ENCODE measurements at regions not wholly inside any gene's neighbourhood (a gene's known extent, or its start where the extent isn't known, plus 50 kb on each side); places are given as distances from the start of the nearest gene placed in this dataset.
"Not testable (repeated sequence)": the region's sequence is repeated elsewhere in the genome, so short reads cannot be mapped to it uniquely, and the experiment has no call there.

- DNase-seq (ENCODE audit: low read depth): no peak
Measured at GRCh38 chr3:30297112-30297511, 309.3 kb upstream of the TGFBR2 start.

DNA sequence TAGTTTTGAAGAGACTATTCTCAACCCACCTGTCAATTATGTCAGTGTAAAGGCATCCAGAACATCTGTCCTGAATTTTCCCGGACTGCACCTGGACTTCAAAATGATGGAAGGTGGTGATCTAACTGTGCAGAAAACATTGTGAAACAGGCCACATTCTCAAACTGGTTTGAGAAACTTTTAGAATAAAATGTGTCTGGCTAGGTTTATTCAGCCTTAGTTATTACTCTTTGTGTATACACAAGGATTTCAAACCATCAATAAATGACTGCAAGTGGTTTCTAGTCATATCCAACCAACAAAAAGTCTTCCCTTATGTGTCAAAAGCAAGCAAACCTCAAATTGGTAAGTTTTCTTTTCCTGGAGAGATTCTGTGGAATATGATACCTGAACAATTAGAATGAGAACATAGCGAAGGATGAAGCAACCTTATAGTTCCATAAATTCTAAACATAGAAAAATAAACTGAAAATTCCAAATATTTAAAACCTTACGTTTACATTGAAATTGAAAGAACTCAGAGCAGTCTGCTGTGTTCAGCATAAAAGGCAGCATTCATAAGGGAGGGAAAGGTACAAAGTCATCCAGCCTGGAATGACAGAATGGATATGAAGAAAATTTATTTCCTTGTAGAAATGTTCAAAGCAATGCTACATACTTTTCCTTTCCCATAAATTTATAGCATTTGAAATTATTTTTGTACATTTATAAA lies 306.6 kb upstream of the TGFBR2 start:
- peak; percentile 58 for DNase-seq (ENCODE audit: low read depth)

- no peak for DNase-seq (ENCODE audit: low read depth)
Measured at GRCh38 chr3:30300809-30301208, 305.6 kb upstream of the TGFBR2 start.

DNA sequence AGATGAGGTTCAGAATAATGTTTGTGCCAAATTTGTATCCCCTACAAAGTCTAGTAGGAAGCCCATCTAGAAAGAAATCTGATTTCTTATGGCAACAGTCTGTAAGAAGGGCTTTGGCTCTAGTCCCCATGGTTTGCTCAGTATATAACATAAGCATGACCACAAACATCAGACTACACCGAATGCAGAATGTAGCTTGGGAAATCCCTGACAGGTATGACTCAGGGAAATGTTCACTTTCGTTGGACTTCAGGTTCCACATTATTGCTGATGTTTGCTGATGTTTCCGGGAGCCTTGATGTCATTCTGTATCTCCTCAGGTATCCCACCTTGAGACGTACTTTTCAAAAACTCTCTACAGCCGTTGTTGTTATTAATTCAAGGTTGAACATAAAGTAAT lies 304.4 kb upstream of the TGFBR2 start:
- DNase-seq (ENCODE audit: low read depth): peak; percentile 54

DNA sequence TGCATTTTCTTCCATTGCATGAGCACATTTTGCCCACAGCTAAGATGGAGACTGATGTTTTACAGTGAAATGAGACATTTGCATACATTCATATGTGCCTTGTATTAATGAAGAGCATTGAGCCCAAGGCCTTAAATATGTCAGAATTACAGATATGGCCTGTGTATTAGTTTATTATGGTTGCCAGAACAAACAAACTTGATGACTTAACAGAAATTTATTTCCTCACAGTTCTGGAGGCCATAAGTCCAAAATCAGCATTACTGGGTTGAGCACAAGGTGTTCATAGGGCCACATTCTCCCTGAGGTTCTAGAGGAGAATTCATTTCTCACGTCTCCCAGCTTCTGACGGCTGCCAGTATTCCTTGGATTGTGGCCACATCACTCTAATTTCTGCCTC lies 302.6 kb upstream of the TGFBR2 start:
- DNase-seq (ENCODE audit: low read depth): no peak

- DNase-seq (ENCODE audit: low read depth): peak; percentile 44
Measured at GRCh38 chr3:30305021-30305420, 301.4 kb upstream of the TGFBR2 start.

- no peak for DNase-seq (ENCODE audit: low read depth)
Measured at GRCh38 chr3:30306896-30307295, 299.5 kb upstream of the TGFBR2 start.

DNA sequence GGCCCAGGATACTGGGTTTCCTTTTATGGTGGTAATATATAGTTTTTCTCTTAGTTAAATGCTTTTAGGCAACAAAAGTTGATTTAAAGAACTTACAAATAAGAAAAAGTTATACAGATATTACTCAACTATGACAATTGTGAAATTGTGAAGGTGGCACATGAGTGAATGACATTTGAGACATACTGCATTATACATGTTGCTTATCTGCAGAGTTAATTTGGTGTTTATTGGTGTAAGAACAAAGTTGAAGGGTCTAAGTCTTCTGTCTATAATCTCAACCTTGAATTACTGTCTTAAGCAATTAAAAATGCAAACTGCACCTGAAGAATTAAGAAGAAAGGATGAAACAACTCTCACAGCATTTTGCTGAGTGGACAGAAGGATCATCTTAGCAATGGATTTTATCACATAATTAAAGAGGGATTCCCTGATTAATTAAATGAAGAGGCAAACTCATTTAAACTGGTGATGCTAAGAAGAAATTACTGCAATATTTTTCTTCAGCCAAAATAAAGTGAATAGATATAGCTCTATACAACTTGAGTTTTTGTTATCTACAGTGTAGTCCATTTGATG lies 298.9 kb upstream of the TGFBR2 start:
- no peak for DNase-seq (ENCODE audit: low read depth)

DNA sequence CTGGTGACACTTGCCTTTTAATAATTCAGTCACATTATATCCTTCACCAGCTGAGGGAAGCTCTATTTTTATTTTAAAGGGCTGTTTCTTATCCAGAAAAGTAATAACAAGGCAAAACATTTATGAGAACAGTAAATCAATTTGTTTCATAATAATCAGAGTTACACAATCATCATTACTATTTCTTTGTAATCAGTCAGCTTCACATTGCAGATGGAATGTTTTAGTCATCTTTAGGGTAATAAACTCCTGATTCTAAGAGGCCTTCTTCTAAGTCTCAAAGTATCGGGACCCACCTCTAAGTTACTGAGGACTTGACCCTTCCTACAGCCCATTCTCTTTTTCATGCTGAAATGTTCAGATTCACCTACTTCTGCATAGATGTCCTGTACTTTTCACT lies 298.3 kb upstream of the TGFBR2 start:
- DNase-seq (ENCODE audit: low read depth): peak; percentile 76

- DNase-seq (ENCODE audit: low read depth): peak; percentile 90
Measured at GRCh38 chr3:30309961-30310954, 296.1 kb upstream of the TGFBR2 start.

GRCh38 chr3:30311781-30312180 lies 294.6 kb upstream of the TGFBR2 start:
- DNase-seq (ENCODE audit: low read depth): no peak

DNA sequence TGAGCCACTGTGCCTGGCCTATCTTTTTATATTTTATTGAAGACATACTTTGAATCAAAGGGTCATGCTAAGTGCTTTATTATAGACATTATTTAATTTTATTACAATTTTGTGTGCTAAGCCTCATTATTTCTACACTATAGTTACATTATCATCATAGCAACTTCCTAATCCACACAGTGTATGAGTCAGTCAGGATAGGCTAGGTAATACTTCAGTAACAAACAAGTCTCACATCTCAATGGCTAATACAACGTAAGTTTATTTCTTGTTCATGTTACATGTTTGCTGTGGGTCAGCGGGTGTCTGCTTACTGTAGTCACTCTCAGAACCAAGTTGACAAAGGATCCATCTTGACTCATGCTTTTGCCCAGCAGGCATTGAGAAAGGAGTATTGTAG lies 292.6 kb upstream of the TGFBR2 start:
- no peak for DNase-seq (ENCODE audit: low read depth)

DNA sequence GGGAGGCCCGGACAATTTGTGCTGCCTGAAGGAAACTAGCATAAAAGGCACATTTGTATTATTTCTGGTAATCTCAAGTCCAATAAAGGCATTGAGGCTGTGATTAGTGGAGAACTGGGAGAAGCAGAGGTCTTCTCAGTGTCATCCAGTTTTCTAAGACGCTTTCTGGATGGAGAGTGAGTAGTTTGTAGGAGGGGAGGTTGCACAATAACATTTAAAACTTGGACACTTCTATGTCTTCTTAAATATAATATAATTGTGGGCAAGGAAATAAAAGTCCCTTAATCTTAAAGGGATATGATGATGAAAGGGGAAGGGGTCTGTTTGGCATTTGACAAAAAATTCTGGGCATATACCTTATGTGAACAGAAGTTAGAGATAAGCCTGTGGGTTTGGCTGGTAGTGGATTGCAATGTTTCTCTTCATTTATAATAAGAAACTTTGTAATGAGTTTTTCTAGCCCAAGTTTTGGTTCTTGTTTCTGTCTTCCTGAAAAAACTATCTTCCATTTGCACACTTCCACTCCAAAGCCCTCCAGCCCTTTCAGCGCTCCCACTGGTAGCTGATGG lies 291.6 kb upstream of the TGFBR2 start:
- no peak for DNase-seq (ENCODE audit: low read depth)

DNA sequence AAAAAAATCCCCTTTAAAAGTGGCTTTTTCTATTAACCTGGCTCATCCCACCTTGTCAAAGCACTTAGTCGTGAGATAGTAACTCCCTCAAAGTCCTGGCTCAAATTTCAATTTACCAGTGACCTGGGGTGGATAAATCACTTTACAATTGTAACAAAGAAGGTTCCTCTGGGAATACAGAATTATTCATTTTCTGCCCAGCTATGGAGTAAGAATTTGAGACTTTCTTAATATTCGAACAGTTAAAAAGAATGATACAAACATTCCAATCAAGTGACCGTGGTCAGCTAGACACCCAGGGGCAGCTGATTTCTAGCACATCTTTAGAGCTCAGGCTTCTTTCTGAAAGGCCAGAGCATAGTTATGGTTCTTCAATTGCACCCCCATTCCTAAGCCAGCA lies 291.0 kb upstream of the TGFBR2 start:
- DNase-seq (ENCODE audit: low read depth): peak; percentile 59

GRCh38 chr3:30317561-30317960 lies 288.8 kb upstream of the TGFBR2 start:
- DNase-seq (ENCODE audit: low read depth): no peak

- no peak for DNase-seq (ENCODE audit: low read depth)
Measured at GRCh38 chr3:30318110-30318509, 288.3 kb upstream of the TGFBR2 start.

DNA sequence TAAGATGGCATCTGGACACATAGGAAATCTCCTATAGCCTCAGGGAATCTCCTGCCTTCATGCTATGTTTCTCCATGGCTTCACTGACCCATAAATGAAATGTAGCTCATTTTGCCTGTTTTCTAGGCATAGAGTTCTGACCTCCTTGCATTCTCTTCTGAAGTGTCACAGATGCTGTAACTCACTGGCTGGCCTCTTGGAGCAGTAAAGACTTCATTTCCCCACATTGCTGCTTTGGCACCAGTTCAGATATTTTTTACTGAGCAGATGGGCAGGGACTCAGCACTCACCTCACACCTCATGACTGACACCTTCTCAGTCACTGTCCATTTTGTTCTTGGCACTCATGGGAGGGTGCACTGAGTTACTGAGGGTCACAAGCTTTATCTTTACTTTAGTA lies 286.7 kb upstream of the TGFBR2 start:
- DNase-seq (ENCODE audit: low read depth): peak; percentile 83

GRCh38 chr3:30320392-30320791 lies 286.0 kb upstream of the TGFBR2 start:
- no peak for DNase-seq (ENCODE audit: low read depth)

- DNase-seq (ENCODE audit: low read depth): no peak
Measured at GRCh38 chr3:30321065-30321464, 285.3 kb upstream of the TGFBR2 start.

- DNase-seq (ENCODE audit: low read depth): not testable (repeated sequence)
Measured at GRCh38 chr3:30323649-30324048, 282.8 kb upstream of the TGFBR2 start.

DNA sequence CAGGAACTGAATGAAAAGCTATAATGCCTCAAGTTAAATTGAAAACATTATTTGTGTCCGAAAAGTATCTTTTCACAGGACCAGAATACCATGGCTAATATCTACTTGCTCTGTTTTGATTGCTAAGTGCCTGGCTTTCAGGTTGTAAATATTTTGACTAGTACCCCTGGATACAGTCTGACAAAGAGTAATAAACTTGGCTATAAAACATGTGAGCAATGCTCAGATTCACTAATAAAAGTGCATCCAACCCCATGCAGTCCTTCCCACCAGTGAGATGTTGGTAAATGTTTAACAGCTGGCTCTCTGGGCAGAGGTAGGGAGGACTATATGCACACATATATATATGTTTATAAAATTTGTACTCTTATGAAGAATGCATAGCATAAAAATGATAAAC lies 281.8 kb upstream of the TGFBR2 start:
- DNase-seq (ENCODE audit: low read depth): no peak

DNA sequence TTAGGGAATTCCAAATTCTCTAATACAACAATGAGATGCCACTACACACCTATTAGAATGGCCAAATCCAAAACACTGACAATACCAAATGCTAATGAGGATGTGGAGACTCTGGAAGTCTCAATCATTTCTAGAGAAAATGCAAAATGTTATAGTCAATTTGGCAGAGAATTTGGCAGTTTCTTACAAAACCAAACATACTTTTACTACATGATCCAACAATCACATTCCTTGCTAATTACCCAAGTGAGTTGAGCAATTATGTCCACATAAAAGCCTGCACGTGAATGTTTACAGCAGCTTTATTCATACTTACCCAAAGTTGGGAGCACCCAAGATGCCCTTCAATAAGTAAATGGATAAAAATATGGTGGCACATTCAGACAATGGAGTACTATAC lies 278.4 kb upstream of the TGFBR2 start:
- not testable (repeated sequence) for DNase-seq (ENCODE audit: low read depth)
